HG03196 (cell line): ENCODE measurements at regions not wholly inside any gene's neighbourhood (a gene's known extent, or its start where the extent isn't known, plus 50 kb on each side); places are given as distances from the start of the nearest gene placed in this dataset.
A peak's percentile ranks its signal among the peaks of the same experiment; 100 is the strongest.

Experiments
- ATAC-seq: cut with Tn5 transposase; IDR thresholded peaks from one replicate; pipeline ENCODE4 v1.9.1; 2021; ENCODE audit not compliant: unreplicated experiment

GRCh38 chr18:2274613-2275012, 296.7 kb downstream of the METTL4 start:
- no peak for ATAC-seq

GRCh38 chr18:2281086-2281485, 290.2 kb downstream of the METTL4 start:
- no peak for ATAC-seq

GRCh38 chr18:2281523-2282199, 289.6 kb downstream of the METTL4 start:
- ATAC-seq, result no peak

- no peak for ATAC-seq
Measured at GRCh38 chr18:2293109-2293839, 278.0 kb downstream of the METTL4 start.

- no peak for ATAC-seq
Measured at GRCh38 chr18:2301316-2301715, 270.0 kb downstream of the METTL4 start.

- no peak for ATAC-seq
Measured at GRCh38 chr18:2302012-2302411, 269.3 kb downstream of the METTL4 start.

- no peak for ATAC-seq
Measured at GRCh38 chr18:2302628-2303516, 268.4 kb downstream of the METTL4 start.

- ATAC-seq, result no peak
Measured at GRCh38 chr18:2303517-2304238, 267.6 kb downstream of the METTL4 start.

- ATAC-seq, result no peak
Measured at GRCh38 chr18:2304378-2305175, 266.7 kb downstream of the METTL4 start.

- no peak for ATAC-seq
Measured at GRCh38 chr18:2306606-2307005, 264.7 kb downstream of the METTL4 start.

GRCh38 chr18:2310886-2311285, 260.4 kb downstream of the METTL4 start:
- ATAC-seq, result no peak

GRCh38 chr18:2312440-2312839, 258.9 kb downstream of the METTL4 start:
- ATAC-seq, result peak; percentile 53

- no peak for ATAC-seq
Measured at GRCh38 chr18:2313332-2313731, 258.0 kb downstream of the METTL4 start.

- ATAC-seq, result no peak
Measured at GRCh38 chr18:2316082-2316750, 255.1 kb downstream of the METTL4 start.

- no peak for ATAC-seq
Measured at GRCh38 chr18:2316751-2317696, 254.3 kb downstream of the METTL4 start.

- ATAC-seq, result no peak
Measured at GRCh38 chr18:2324459-2324858, 246.8 kb downstream of the METTL4 start.

GRCh38 chr18:2325308-2325849, 245.9 kb downstream of the METTL4 start:
- ATAC-seq, result no peak

GRCh38 chr18:2325933-2326332, 245.4 kb downstream of the METTL4 start:
- no peak for ATAC-seq
